CD14-positive monocyte (primary cell): ENCODE measurements at regions not wholly inside any gene's neighbourhood (a gene's known extent, or its start where the extent isn't known, plus 50 kb on each side); places are given as distances from the start of the nearest gene placed in this dataset.
A peak's percentile ranks its signal among the peaks of the same experiment; 100 is the strongest.

Source experiments
- DNase-seq, 3 donors: peaks; one replicate each; pipeline ENCODE4 v3.0.0-alpha.2; 2011 to 2022
- H2AFZ ChIP-seq: 2 replicates; pipeline ENCODE4 v1.6.0; 2012; ENCODE audit warnings: mild to moderate bottlenecking, low read depth, low read length, inconsistent platforms; ENCODE audit not compliant: insufficient read depth, poor library complexity, severe bottlenecking
- H3K27ac ChIP-seq, 2 donors: 1 replicate in 1 of 2; 2 replicates in 1 of 2; pipeline ENCODE4 v1.5.1; 2012 to 2013; ENCODE audit warnings: low read length in 2 of 2, control low read depth in 1 of 2, inconsistent platforms in 1 of 2, low read depth in 1 of 2, mild to moderate bottlenecking in 1 of 2
- H3K27me3 ChIP-seq, 2 donors: one replicate each; pipeline versions ENCODE4 v1.6.0 to v1.6.1; 2011 to 2013; ENCODE audit warnings: low read length in 2 of 2; ENCODE audit not compliant: control insufficient read depth in 2 of 2, insufficient read depth in 2 of 2
- H3K36me3 ChIP-seq, 2 donors: replicated peaks in 1 of 2; 1 replicate in 1 of 2; 2 replicates in 1 of 2; pipeline versions ENCODE4 v1.5.1 to v1.6.1; 2012 to 2013; ENCODE audit warnings: low read length in 2 of 2, control low read depth in 1 of 2, inconsistent platforms in 1 of 2, mild to moderate bottlenecking in 1 of 2; ENCODE audit not compliant: insufficient read depth in 2 of 2, control insufficient read depth in 1 of 2
- H3K4me1 ChIP-seq, 2 donors: 1 replicate in 1 of 2; 2 replicates in 1 of 2; pipeline versions ENCODE4 v1.5.1 to v1.6.1; 2012 to 2013; ENCODE audit warnings: low read length in 2 of 2, control low read depth in 1 of 2, inconsistent platforms in 1 of 2, mild to moderate bottlenecking in 1 of 2, moderate library complexity in 1 of 2; ENCODE audit not compliant: insufficient read depth in 2 of 2, control insufficient read depth in 1 of 2
- H3K4me2 ChIP-seq: replicated peaks from 2 replicates; pipeline ENCODE3; 2012; ENCODE audit warnings: low read length, moderate library complexity, mild to moderate bottlenecking; ENCODE audit not compliant: poor library complexity, severe bottlenecking; ENCODE audit errors: extremely low read depth
- H3K4me3 ChIP-seq, 3 experiments: fragments of 200-600 bp in 1 of 3; sonication (generic) in 1 of 3; replicated peaks in 1 of 3; 1 replicate in 2 of 3; 2 replicates in 1 of 3; pipeline ENCODE4 v1.5.1; 2011 to 2013; ENCODE audit warnings: low read length in 3 of 3, mild to moderate bottlenecking in 3 of 3, control low read depth in 2 of 3, low read depth in 2 of 3, inconsistent platforms in 1 of 3, moderate library complexity in 1 of 3
- H3K79me2 ChIP-seq: 2 replicates; pipeline ENCODE4 v1.6.0; 2012; ENCODE audit warnings: mild to moderate bottlenecking, control low read depth, inconsistent platforms, low read length, moderate library complexity; ENCODE audit not compliant: insufficient read depth
- H3K9ac ChIP-seq: 2 replicates; pipeline ENCODE4 v1.6.0; 2017; ENCODE audit warnings: low read length, mild to moderate bottlenecking; ENCODE audit not compliant: insufficient read depth, poor library complexity, severe bottlenecking
- H3K9me3 ChIP-seq, 2 donors: replicated peaks in 1 of 2; 1 replicate in 1 of 2; 2 replicates in 1 of 2; pipeline versions ENCODE4 v1.5.1 to v1.6.1; 2012 to 2013; ENCODE audit warnings: low read length in 2 of 2, control low read depth in 1 of 2; ENCODE audit not compliant: control insufficient read depth in 1 of 2, insufficient read depth in 1 of 2
- H4K20me1 ChIP-seq: 2 replicates; pipeline ENCODE4 v1.6.0; 2012; ENCODE audit warnings: mild to moderate bottlenecking, low read length, control low read depth, moderate library complexity; ENCODE audit not compliant: insufficient read depth
- H3K27ac Mint-ChIP-seq, 7 donors: one replicate each; pipeline ENCODE4 v1.8.0; 2020; ENCODE audit warnings: mild to moderate bottlenecking in 7 of 7, mixed read lengths in 7 of 7, moderate library complexity in 6 of 7, inconsistent platforms in 2 of 7
- H3K27me3 Mint-ChIP-seq, 3 donors: one replicate each; pipeline ENCODE4 v1.8.0; 2021 to 2022; ENCODE audit warnings: low read depth in 3 of 3, mild to moderate bottlenecking in 3 of 3, mixed read lengths in 3 of 3, moderate library complexity in 3 of 3, inconsistent platforms in 1 of 3
- H3K36me3 Mint-ChIP-seq, 2 donors: one replicate each; pipeline ENCODE4 v1.8.0; 2020; ENCODE audit warnings: mixed read lengths in 2 of 2, inconsistent platforms in 1 of 2, mild to moderate bottlenecking in 1 of 2
- H3K4me1 Mint-ChIP-seq: one replicate; pipeline ENCODE4 v1.8.0; 2020; ENCODE audit warnings: mild to moderate bottlenecking, mixed read lengths
- H3K4me3 Mint-ChIP-seq, 2 donors: one replicate each; pipeline ENCODE4 v1.8.0; 2020; ENCODE audit warnings: mild to moderate bottlenecking in 2 of 2, mixed read lengths in 2 of 2, moderate library complexity in 1 of 2
- H3K9me3 Mint-ChIP-seq, 7 donors: one replicate each; pipeline ENCODE4 v1.8.0; 2020 to 2022; ENCODE audit warnings: mixed read lengths in 7 of 7, mild to moderate bottlenecking in 6 of 7, moderate library complexity in 6 of 7, inconsistent platforms in 2 of 7
- CTCF ChIP-seq: fragments of 200-600 bp; IDR thresholded peaks from one replicate; pipeline ENCODE4 v1.8.0; 2022; ENCODE audit warnings: antibody characterized with exemption, mild to moderate bottlenecking
- WGBS: methylation state at CpG from one replicate; pipeline ENCODE4 v1.1.5; 2013; ENCODE audit warnings: missing lambda C conversion rate; ENCODE audit not compliant: insufficient coverage; 5-methylcytosine and 5-hydroxymethylcytosine counted together
- intact Hi-C, 2 donors: fragments of 100-400 bp; cut with micrococcal nuclease; formaldehyde crosslinking; loops; one replicate each; pipeline versions ENCODE4 v1.15.0 to v1.15.1; 2023

GRCh38 chr1:38173157-38173831 lies 126.7 kb upstream of the POU3F1 start:
- H3K4me3 ChIP-seq: peak overlapping the region in 1 of 3 experiments; percentile 39
- no peak for TF ChIP-seq CTCF
- H3K27ac ChIP-seq: peak overlapping the region; percentile 16 to 60
- peak overlapping the region in 1 of 2 donors; percentile 16 for H3K4me3 Mint-ChIP-seq
- no peak overlapping the region for H3K9ac ChIP-seq
- H3K9me3 Mint-ChIP-seq: peaks cover 0 to 3% (median 0%) of the 10 kb centered on the region in 7 donors
- H3K36me3 Mint-ChIP-seq: no peaks in the 10 kb centered on the region
- no peaks in the 10 kb centered on the region for H3K36me3 ChIP-seq
- no peaks in the 10 kb centered on the region for H3K27me3 ChIP-seq
- peak overlapping the region; percentile 12 to 82 (median 62) for H3K27ac Mint-ChIP-seq
- peak; percentile 58 to 76 (median 61) for DNase-seq
- peaks cover 24% of the 10 kb centered on the region for H3K4me1 Mint-ChIP-seq
- H4K20me1 ChIP-seq: no peaks in the 10 kb centered on the region
- H3K9me3 ChIP-seq: no peaks in the 10 kb centered on the region
- no peaks in the 10 kb centered on the region for H3K79me2 ChIP-seq
- intact Hi-C loops: no loop called here
- H3K4me1 ChIP-seq: peaks cover 22% of the 10 kb centered on the region in 2 donors
- H3K27me3 Mint-ChIP-seq: peaks cover 0 to 2% (median 0%) of the 10 kb centered on the region in 3 donors
- H3K4me2 ChIP-seq: peak overlapping the region; percentile 19
- no CpG with 5 or more reads among the region's 6 CpGs for WGBS
- peak overlapping the region; percentile 27 for H2AFZ ChIP-seq

GRCh38 chr1:38169121-38169520 lies 122.5 kb upstream of the POU3F1 start:
- H3K27ac Mint-ChIP-seq: no peak overlapping the region
- no peak overlapping the region for H2AFZ ChIP-seq
- no CpG with 5 or more reads among the region's 3 CpGs for WGBS
- H3K4me3 Mint-ChIP-seq: no peak overlapping the region
- H3K9ac ChIP-seq: no peak overlapping the region
- intact Hi-C loops: no loop called here
- no peaks in the 10 kb centered on the region for H3K79me2 ChIP-seq
- H4K20me1 ChIP-seq: no peaks in the 10 kb centered on the region
- no peak overlapping the region for H3K4me2 ChIP-seq
- no peak overlapping the region for H3K4me3 ChIP-seq
- no peaks in the 10 kb centered on the region for H3K36me3 ChIP-seq
- no peak for TF ChIP-seq CTCF
- H3K27me3 Mint-ChIP-seq: peaks cover 6 to 9% (median 9%) of the 10 kb centered on the region in 3 donors
- peaks cover 0 to 6% (median 0%) of the 10 kb centered on the region in 7 donors for H3K9me3 Mint-ChIP-seq
- no peaks in the 10 kb centered on the region for H3K36me3 Mint-ChIP-seq
- no peak overlapping the region for H3K27ac ChIP-seq
- H3K4me1 ChIP-seq: peaks cover 15 to 17% of the 10 kb centered on the region in 2 donors
- H3K27me3 ChIP-seq: no peaks in the 10 kb centered on the region
- DNase-seq: no peak
- H3K9me3 ChIP-seq: no peaks in the 10 kb centered on the region
- peaks cover 19% of the 10 kb centered on the region for H3K4me1 Mint-ChIP-seq
